ENCODE measurements at regions not wholly inside any gene's neighbourhood (a gene's known extent, or its start where the extent isn't known, plus 50 kb on each side); places are given as distances from the start of the nearest gene placed in this dataset.
"Not testable (repeated sequence)": the region's sequence is repeated elsewhere in the genome, so short reads cannot be mapped to it uniquely, and the experiment has no call there.

DNA sequence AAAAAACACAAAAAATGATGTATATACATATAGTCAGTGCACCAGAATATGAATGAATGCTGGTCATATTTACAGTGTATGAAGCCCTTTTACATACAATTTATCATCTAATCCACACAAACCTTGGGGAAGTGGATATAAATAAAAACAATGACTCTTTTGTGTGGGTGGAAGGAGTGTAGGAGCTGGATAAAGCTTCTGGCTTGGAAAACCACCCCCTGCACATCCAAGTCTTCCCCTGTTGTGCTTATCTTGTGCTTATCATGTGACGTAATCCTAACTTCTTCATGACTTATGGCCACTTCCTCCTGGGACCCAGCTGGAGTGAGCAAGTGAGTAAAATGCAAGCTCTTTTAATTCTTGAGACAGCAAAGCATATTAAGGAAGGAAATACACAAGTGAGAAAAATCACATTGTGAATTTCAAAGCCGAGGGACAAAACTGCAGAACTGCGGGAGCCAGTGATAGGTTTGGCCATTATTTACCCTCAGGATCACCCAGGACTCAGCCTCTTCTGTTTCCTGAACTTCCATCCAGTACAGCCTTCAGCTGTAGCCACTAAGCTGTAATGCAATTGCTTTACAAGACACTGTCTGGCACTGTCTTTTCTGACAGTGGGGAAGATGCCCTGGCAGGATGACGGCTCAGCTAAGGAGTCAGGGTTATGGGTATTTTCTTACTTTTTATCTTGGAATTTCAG lies 104.0 kb upstream of the PPM1J start:
- no peaks in the 10 kb centered on the region for H3K27me3 ChIP-seq
- no peak for DNase-seq (ENCODE audit: extremely low spot score in 2 of 2)
- intact Hi-C loops (cut with DNase I) = no loop called here
- TF ChIP-seq POLR2AphosphoS5 (IDR thresholded peaks at IDR 0.05; ENCODE audit: insufficient read depth in 1 of 2, low read depth in 1 of 2) (no peak), POLR2A (IDR thresholded peaks at IDR 0.05) (no peak)
- no peaks in the 10 kb centered on the region for H3K4me1 ChIP-seq
- H3K27ac ChIP-seq = no peak overlapping the region
- H3K9me3 ChIP-seq = no peaks in the 10 kb centered on the region
- H3K36me3 ChIP-seq = no peaks in the 10 kb centered on the region
- no peak overlapping the region for H3K4me3 ChIP-seq

DNA sequence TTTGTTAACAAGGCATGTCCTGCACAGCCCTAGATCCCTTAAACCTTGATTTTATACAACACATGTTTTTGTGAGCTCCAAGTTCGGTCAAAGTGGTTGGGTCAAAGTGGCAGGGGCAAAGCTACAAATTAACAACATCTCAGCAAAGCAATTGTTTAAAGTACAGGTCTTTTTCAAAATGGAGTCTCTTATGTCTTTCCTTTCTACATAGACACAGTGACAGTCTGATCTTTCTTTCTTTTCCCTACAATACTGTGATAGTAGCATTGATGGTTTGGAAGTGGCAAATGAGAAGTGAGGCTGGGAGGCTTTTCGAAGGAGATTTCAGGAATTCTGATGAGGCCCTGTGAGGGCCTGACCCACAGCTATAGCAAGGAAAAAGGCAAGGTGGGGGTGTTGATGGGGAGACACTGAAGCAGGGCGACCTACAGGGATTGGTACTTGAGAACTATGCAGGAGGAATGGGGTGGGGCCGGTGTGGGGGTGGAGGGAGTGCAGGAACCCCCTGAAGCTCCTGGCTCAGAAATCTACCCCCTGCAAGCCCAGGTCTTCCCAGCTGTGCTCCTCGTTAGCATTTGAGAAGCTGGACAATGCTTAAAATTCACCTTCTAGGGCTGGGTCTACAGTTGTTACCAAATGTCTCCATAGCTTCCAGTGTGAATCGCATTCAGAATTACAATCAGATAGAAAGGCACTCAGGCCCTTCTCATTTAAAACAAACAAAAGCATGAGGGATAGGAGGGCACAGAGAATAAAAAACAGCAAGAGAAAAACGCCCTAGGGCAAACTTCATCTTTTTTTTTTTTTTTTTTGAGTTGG lies 102.6 kb upstream of the PPM1J start:
- Histone ChIP-seq H3K27me3 (no peaks in the 10 kb centered on the region), H3K36me3 (no peaks in the 10 kb centered on the region), H3K9me3 (no peaks in the 10 kb centered on the region), H3K4me1 (no peaks in the 10 kb centered on the region), H3K27ac (no peak overlapping the region), H3K4me3 (no peak overlapping the region)
- TF ChIP-seq, protein P1, sequence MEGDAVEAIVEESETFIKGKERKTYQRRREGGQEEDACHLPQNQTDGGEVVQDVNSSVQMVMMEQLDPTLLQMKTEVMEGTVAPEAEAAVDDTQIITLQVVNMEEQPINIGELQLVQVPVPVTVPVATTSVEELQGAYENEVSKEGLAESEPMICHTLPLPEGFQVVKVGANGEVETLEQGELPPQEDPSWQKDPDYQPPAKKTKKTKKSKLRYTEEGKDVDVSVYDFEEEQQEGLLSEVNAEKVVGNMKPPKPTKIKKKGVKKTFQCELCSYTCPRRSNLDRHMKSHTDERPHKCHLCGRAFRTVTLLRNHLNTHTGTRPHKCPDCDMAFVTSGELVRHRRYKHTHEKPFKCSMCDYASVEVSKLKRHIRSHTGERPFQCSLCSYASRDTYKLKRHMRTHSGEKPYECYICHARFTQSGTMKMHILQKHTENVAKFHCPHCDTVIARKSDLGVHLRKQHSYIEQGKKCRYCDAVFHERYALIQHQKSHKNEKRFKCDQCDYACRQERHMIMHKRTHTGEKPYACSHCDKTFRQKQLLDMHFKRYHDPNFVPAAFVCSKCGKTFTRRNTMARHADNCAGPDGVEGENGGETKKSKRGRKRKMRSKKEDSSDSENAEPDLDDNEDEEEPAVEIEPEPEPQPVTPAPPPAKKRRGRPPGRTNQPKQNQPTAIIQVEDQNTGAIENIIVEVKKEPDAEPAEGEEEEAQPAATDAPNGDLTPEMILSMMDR (IDR thresholded peaks at IDR 0.05) = no peak
- no peak for TF ChIP-seq POLR2A (IDR thresholded peaks at IDR 0.05)
- no peak for TF ChIP-seq POLR2AphosphoS5 (IDR thresholded peaks at IDR 0.05; ENCODE audit: insufficient read depth in 1 of 2, low read depth in 1 of 2)
- no peak for DNase-seq (ENCODE audit: extremely low spot score in 2 of 2)
- intact Hi-C loops (cut with DNase I) = no loop called here

DNA sequence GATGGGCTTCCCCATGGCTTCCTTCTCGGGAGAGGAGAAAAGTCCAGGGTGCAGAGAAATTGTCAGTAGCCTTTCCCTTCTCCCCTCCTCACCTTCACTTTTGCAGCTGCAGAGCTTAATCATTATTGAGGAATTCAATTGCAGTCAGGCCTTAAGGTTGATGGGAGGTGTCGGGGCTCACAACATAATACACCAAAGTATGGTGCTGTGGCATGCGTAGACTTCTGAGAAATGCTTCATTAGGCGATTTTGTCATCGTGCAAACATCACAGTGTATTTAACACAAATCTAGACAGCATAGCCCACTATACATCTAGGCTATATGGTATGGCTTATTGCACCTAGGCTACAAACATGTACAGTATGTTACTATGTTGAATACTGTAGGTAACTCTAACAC lies 100.2 kb upstream of the PPM1J start:
- no peaks in the 10 kb centered on the region for H3K36me3 ChIP-seq
- H3K27me3 ChIP-seq = no peaks in the 10 kb centered on the region
- H3K9me3 ChIP-seq = no peaks in the 10 kb centered on the region
- no peak overlapping the region for H3K4me3 ChIP-seq
- intact Hi-C loops (cut with DNase I) = no loop called here
- TF ChIP-seq, protein P1 (IDR thresholded peaks at IDR 0.05) = no peak
- TF ChIP-seq POLR2A (IDR thresholded peaks at IDR 0.05) (no peak), POLR2AphosphoS5 (IDR thresholded peaks at IDR 0.05; ENCODE audit: insufficient read depth in 1 of 2, low read depth in 1 of 2) (no peak)
- no peak overlapping the region for H3K27ac ChIP-seq
- DNase-seq (ENCODE audit: extremely low spot score in 2 of 2) = no peak
- no peaks in the 10 kb centered on the region for H3K4me1 ChIP-seq

DNA sequence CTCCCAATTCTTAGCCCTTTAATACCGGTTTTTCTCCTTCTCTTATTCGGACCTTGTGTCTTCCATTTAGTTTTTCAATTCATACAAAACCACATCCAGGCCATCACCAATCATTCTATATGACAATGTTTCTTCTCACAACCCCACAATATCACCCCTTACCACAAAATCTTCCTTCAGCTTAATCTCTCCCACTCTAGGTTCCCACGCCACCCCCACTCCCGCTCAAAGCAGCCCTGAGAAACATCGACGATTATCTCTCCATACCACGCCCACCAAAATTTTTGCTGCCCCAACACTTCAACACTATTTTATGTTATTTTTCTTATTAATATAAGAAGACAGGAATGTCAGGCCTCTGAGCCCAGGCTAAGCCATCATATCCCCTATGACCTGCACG lies 99.5 kb upstream of the PPM1J start:
- DNase-seq (ENCODE audit: extremely low spot score in 2 of 2); H3K27ac ChIP-seq; intact Hi-C loops (cut with DNase I); H3K27me3 ChIP-seq; H3K9me3 ChIP-seq; H3K4me1 ChIP-seq; H3K4me3 ChIP-seq; H3K36me3 ChIP-seq: not testable (repeated sequence)

DNA sequence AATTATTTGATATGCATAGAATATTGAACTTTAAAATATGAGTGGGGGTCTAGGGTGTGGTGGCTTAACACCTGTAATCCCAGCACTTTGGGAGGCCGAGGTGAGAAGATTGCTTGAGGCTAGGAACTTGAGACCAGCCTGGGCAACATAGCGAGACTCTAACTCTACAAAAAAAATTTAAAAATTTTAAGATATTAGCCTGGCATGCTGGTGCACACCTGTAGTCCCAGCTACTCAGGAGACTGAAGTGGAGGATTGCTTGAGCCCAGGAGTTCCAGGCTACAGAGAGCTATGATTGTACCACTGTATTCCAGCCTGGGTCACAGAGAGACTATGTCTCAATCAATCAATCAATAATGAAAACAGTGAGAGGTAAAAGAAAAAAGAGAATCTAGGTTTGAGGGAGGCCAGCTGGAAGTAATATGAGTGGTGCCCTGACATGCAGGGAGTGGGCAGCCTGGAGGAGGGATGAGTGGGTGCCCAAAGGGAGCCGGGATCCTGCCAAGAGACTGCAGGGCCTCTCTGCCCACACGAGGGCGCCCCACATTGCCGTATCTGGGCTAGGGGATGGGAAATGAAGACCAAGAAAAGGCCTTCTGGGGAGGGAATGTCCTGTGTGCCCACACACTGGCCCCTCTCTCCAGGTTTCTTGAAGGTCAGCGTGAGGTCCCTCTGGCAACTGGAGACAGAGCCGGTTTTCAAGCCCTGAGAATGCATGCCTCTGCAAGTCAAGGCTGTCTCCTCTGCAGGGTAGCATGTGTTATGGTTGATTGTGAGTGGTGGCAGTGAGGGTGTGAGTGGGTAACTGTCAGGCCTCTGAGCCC lies 93.9 kb upstream of the PPM1J start:
- intact Hi-C loops (cut with DNase I) = loop anchor here (10.0 kb wide), 1 partner anchor 246 kb away; no protein-coding TSS in a partner anchor
- Histone ChIP-seq H3K4me3 (no peak overlapping the region), H3K9me3 (no peaks in the 10 kb centered on the region), H3K4me1 (no peaks in the 10 kb centered on the region), H3K27me3 (no peaks in the 10 kb centered on the region), H3K27ac (no peak overlapping the region), H3K36me3 (no peaks in the 10 kb centered on the region)
- DNase-seq (ENCODE audit: extremely low spot score in 2 of 2) = no peak
- TF ChIP-seq POLR2A (IDR thresholded peaks at IDR 0.05) = no peak
- TF ChIP-seq, protein P1 (IDR thresholded peaks at IDR 0.05) = peak in 2 of 3 experiments; percentile 41 to 55

Measured in vagina (tissue), 2 donors.